ENCODE measurements at regions not wholly inside any gene's neighbourhood (a gene's known extent, or its start where the extent isn't known, plus 50 kb on each side); places are given as distances from the start of the nearest gene placed in this dataset.

DNA sequence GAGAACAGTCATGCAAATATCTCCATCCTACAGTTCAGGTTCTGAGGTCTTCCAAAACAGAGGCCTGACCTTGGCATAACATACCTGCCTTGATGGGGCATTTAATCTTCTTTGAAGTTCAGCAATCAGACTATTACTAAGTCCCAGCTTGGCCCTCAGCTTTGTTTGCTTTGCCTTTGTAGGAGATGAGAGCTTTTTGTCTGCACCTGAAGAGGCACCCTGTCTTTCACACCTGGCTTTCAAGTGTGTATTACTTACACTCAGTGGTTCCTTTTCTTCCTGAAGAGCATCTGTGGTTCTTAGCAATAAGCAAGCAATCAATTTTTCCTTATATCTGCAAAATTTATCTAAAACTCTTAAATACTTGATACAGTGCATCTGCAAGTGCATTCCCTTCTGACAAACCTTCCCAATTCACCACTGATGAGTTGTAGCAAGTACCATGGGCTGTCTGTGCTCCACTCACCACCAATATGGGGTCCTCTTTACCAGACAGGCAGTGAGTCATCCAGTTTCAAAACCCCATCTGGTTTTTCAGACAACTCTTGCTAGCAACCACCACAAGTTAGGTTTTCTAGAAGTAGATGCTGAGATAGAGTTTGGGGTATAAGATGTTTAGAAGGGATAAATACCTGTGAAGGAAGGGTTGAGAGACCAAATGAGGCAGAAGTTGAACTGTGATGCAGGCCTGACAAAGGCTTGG, 100.2 kb downstream of the HINT1 start:
- TF ChIP-seq CTCF (IDR thresholded peaks at IDR 0.05; ENCODE audit: unreplicated experiment) = no peak
- Mint-ChIP-seq H3K27ac (no peak overlapping the region), H3K27me3 (ENCODE audit: low read depth) (no peaks in the 10 kb centered on the region), H3K4me3 (no peak overlapping the region), H3K9me3 (peaks cover 19% of the 10 kb centered on the region), H3K4me1 (no peaks in the 10 kb centered on the region), H3K36me3 (no peaks in the 10 kb centered on the region)
- DNase-seq (ENCODE audit: low spot score in 2 of 2, unreplicated experiment in 2 of 2) = no peak

DNA sequence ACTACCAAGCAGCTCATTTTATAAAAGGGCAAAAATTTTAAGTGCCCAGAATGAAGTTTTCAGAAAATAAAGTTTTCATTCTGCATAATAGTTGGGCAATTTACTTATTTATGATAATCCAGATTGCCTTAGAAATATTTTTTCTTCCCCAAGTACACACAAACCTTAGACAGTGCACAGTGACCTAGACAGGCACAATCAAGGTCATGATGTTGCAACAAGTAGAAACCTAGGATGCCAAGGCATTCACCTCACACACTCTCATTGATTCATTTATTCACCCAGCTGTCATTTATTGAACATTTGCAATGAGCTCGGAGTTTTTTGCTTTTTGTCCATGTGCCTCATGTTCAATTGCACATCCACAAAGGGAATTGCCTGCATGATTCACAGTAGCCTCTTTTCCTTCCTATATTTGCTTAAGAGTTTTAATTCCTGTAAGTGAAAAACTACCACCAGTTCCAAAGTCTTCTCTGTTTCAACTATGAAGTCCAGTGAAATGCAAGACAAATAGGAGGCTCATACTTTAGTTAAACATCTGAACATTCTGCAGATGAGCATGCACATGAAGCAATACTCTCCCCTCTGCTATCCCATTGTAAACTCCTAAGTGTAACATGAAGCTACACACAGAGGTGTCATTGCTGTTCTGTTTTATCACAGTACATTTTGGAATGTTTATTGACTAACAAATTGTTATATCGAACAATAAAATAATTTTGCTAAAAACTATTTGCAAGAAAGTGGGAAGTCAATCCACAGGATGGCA, 122.9 kb downstream of the HINT1 start:
- TF ChIP-seq CTCF (IDR thresholded peaks at IDR 0.05; ENCODE audit: unreplicated experiment) = no peak
- H3K4me3 Mint-ChIP-seq = no peak overlapping the region
- no peaks in the 10 kb centered on the region for H3K36me3 Mint-ChIP-seq
- peaks cover 7% of the 10 kb centered on the region for H3K27me3 Mint-ChIP-seq (ENCODE audit: low read depth)
- DNase-seq (ENCODE audit: low spot score in 2 of 2, unreplicated experiment in 2 of 2) = no peak
- no peak overlapping the region for H3K27ac Mint-ChIP-seq
- no peaks in the 10 kb centered on the region for H3K4me1 Mint-ChIP-seq
- peaks cover 17% of the 10 kb centered on the region for H3K9me3 Mint-ChIP-seq

- no peak overlapping the region for H3K4me3 Mint-ChIP-seq
- H3K36me3 Mint-ChIP-seq = no peaks in the 10 kb centered on the region
- DNase-seq (ENCODE audit: low spot score in 2 of 2, unreplicated experiment in 2 of 2) = no peak
- H3K27me3 Mint-ChIP-seq (ENCODE audit: low read depth) = no peaks in the 10 kb centered on the region
- H3K4me1 Mint-ChIP-seq = no peaks in the 10 kb centered on the region
- no peak overlapping the region for H3K27ac Mint-ChIP-seq
- TF ChIP-seq CTCF (IDR thresholded peaks at IDR 0.05; ENCODE audit: unreplicated experiment) = no peak
- H3K9me3 Mint-ChIP-seq = peaks cover 6% of the 10 kb centered on the region
These were observed 141.6 kb downstream of the HINT1 start for GRCh38 chr5:131023498-131023865.

GRCh38 chr5:131022811-131023497, 142.1 kb downstream of the HINT1 start:
- no peak overlapping the region for H3K4me3 Mint-ChIP-seq
- no peaks in the 10 kb centered on the region for H3K36me3 Mint-ChIP-seq
- H3K4me1 Mint-ChIP-seq = no peaks in the 10 kb centered on the region
- H3K27me3 Mint-ChIP-seq (ENCODE audit: low read depth) = no peaks in the 10 kb centered on the region
- no peak overlapping the region for H3K27ac Mint-ChIP-seq
- TF ChIP-seq CTCF (IDR thresholded peaks at IDR 0.05; ENCODE audit: unreplicated experiment) = no peak
- peaks cover 10% of the 10 kb centered on the region for H3K9me3 Mint-ChIP-seq
- no peak for DNase-seq (ENCODE audit: low spot score in 2 of 2, unreplicated experiment in 2 of 2)

DNA sequence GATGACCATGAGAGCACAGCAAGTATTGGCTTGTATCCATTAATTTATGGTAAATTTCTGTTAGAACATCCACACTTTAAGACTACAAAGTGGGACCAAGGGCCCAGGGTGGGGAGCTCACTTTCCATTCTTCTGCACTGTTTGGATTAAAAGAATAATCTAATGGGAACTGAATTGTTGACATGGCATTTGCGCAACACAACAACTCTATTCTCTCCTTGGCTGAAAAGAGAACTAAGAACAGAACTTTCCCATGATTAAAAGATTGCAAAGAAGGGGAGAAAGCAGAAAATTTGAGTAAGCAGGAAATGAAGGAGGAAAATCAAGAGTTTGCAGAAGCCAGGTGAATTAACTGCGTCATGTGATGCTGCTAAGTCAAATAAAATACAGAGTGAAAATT, 143.4 kb downstream of the HINT1 start:
- Mint-ChIP-seq H3K4me3 (no peak overlapping the region), H3K36me3 (no peaks in the 10 kb centered on the region), H3K4me1 (no peaks in the 10 kb centered on the region), H3K27me3 (ENCODE audit: low read depth) (no peaks in the 10 kb centered on the region), H3K9me3 (peaks cover 22% of the 10 kb centered on the region), H3K27ac (no peak overlapping the region)
- no peak for TF ChIP-seq CTCF (IDR thresholded peaks at IDR 0.05; ENCODE audit: unreplicated experiment)
- DNase-seq (ENCODE audit: low spot score in 2 of 2, unreplicated experiment in 2 of 2) = no peak
